Right forelimb (tissue), 1 donor: ENCODE measurements at regions not wholly inside any gene's neighbourhood (a gene's known extent, or its start where the extent isn't known, plus 50 kb on each side); places are given as distances from the start of the nearest gene placed in this dataset.
"Not testable (repeated sequence)": the region's sequence is repeated elsewhere in the genome, so short reads cannot be mapped to it uniquely, and the experiment has no call there.

Experiments used
- DNase-seq: peaks from one replicate; pipeline ENCODE4 v3.0.0-alpha.2; 2018

DNA sequence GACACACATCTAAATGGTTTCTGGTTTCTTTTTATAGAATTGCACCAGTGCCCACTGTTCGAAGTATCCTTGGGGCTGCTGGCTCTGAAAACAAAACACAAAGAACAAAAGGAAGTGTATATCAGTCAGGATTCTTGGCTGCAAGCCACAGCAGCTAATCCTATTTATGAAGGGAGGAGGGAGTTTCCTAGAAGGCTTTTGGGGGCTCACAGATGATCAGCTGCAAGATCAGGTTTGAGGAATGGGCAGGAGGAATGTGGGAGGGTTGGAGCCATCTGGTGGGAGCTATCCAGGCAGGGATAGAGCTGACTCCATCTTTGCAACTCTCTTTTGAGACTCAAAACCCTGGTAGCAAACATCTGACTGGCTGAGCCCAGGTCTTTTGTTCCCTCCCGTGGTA, 118.3 kb upstream of the EEF2KMT start:
- no peak for DNase-seq

DNA sequence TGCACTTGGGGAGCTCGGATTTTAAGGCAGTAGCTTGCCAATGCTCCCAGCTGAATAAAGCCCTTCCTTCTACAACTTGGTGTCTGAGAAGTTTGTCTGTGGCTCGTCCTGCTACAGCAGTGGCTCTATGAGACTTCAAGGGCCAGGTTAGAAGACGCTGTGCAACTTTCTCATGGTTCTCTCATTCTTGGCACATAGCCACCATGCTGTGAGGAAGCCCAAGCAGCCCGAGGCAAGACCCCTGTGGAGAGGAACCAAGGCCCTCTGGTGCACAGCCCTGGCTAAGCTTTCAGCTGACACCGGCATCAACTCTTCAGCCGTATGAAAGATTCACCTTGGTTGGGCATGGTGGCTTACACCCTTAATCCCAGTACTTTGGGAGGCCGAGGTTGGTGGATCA, 116.9 kb upstream of the EEF2KMT start:
- no peak for DNase-seq

DNA sequence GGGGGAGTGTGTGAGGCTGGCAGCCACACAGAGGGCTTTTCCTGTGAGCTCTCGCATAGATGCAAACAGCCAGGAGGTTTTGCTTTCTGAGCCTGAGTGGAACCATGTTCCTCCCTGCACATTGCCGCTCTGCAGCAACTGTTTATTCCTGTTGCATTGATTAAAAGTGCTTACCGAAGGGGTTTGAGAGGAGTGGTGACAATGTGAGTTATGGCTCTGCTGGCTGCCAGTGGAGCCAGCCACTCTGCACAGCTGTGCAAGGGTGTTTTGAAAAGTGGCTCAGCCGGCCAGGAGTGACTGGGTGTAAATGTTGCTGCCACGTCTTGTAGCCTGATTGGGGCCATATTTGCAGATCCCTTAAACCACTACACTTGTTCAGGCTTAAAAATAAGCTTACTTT, 114.9 kb upstream of the EEF2KMT start:
- DNase-seq = not testable (repeated sequence)

DNA sequence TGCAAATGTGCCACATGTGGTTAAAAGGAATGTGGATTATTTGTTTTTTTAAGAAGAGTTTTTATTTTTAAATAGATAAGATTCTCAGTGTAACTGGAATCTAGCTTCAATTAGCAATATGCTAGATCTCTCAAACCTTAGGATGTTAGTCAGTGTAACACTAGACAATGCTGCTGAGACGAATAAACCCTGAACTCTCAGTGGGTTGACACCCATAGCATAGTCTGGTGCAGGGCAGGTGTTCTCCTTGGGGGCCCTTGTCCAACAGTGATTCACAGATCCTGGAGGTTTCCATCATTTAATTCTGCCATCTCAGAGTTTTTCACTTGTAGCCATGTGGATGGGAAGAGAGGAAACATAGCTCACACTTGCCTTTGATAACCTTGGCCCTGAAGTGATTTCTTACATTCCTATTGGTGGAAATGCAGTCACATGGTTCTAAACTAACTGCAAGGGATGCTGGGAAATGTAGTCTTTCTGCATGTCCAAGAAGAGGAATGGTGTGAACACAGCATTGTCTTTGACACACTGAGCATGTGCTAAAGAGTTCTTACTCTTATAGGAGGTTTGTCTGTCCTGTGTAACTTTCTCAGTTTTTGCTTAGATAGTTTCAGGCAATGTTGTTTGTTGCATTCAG, 110.4 kb upstream of the EEF2KMT start:
- not testable (repeated sequence) for DNase-seq

DNA sequence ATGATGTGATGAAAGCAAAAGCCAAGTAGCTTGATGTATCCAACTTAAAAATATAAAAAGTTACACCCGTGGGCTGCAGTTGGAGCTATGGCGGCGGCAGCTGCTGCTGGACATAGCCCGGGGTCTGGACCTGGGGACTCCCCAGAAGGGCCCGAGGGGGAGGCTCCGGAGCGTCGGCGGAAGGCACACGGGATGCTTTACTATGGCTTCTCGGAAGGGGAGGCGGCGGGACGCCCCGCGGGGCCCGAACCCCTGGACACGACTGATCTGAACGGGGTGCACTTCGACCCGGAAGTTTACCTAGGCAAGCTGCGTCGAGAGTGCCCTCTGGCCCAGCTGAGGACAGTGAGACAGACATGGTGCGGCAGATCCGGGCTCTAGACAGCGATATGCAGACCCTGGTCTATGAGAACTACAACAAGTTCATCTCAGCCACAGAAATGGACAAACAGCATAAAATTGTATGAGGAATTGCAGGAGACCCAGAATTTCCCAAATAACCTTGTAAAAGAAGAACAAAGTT, 109.5 kb upstream of the EEF2KMT start:
- DNase-seq = no peak

DNA sequence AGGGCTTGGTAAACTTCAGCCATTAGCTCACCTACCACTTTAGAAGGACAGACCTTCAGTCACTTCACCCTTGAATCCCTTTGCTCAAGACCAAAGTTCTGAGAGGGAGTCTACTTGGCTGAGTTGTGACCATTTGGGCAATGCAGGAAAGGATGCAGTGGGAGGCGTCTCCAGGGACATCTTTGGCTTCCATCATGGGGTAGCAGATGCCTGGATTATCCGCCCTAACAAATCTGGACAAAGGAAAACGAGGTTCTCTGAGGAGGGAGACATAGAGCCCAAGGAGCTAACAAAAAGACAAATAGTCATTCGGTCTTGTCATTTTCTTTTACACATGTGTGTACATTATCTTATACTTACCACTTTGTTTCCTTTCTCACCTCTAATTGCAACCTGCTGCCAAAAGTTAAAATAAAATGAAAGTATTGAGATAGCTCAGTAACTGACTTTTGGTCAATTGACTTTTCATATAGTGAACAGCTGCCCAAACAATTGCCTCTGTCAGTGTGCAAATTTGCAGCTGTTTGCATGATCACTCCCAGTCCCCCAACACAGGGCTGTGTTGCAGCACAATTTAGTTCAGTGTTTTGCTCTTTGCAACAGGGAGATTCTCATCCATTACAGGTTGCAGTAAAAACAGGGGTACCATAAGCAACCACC, 108.9 kb upstream of the EEF2KMT start:
- no peak for DNase-seq

DNA sequence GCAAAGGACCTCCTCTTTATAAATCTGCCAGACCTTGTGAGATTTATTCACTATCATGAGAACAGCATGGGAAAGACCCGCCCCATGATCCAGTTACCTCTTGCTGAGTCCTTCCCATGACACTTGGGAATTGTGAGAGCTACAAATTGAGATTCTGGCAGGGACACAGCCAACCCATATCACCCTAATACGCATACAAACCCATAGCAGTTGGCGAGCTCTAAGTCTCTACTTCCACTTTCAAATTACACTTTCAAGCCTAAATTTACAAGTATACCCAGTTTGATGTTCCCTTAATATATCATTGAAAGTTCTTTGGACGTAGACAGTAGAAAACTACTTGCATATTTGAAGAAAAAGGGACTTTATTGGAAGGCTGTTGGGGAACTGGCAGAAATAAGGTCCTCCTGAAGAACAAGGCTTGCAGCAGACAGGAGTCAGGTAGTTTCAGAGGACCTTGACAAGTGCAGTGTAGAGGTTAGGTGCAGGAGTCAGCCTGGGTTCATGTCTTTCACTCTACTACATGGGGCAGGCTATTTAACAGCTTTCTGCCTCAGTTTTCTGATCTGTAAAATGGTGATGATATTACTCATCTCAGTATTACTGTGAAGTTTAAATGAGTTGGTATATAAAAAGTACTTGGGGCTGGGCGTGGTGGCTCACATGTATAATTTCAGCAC, 107.9 kb upstream of the EEF2KMT start:
- no peak for DNase-seq

DNA sequence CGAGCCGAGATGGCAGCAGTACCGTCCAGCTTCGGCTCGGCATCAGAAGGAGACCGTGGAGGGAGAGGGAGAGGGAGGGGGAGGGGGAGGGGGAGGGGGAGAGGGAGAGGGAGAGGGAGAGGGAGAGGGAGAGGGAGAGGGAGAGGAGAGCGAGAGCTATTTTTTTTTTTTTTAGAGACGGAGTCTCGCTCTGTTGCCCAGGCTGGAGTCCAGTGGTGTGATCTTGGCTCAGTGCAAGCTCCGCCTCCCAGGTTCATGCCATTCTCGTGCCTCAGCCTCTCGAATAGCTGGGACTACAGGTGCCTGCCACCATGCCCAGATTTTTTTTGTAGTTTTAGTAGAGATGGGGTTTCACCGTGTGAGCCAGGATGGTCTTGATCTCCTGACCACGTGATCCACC, 106.1 kb upstream of the EEF2KMT start:
- DNase-seq = not testable (repeated sequence)

DNA sequence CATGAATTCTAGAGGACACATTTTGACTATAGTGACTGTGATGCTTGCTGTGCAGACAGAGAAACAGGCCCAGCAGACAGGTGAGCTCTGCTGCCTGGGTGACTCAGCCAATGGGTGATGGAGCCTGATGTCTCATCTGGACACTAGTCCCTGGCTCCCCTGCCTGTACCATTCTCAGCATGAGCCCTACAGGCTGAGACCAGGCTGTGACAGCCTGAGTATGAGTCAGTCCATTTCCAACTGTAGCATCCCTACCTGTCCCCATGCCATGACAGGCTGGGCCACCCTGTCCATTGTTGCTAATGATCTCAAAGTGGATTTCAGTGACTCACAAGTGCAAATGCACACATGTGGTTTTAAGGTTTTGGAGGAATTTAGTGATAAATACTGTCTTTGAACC, 102.5 kb upstream of the EEF2KMT start:
- DNase-seq = no peak

DNA sequence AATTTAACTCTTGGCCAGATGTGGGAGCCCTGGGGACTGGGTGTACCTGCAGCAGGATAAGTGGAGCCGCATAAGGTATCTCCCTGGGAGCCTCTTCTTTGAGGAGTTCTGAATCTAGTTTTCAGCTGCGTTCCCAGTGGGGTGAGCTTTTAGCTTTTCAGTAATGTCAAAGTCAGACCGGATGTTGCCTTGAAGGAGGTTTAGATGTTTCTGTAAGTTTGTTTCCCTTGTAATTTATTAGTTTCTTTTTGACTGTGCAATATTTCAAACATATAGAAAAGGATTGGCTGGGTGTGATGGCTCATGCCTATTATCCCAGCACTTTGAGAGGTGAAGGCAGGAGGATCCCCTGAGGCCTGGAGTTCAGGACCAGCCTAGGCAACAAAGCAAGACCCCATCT, 98.6 kb upstream of the EEF2KMT start:
- no peak for DNase-seq

DNA sequence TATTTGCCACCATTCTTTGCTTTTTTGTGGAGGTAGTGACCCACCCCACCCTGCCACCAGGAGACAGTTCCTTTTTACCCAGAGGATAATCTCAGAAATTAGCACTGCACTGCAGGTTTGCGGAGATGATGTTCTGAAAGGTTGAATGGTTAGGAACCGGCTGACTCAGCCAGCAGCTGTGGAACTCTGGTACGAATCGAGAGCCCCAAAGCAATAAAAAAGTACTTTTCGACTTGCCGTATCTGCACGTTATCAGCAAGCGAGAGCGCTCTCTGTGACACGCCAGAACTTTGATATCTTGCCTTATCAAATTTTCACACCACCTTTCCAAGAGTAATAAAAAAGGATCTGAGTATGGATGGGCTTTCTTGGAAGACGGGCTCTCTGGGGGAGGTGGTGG, 96.3 kb upstream of the EEF2KMT start:
- DNase-seq = no peak

DNA sequence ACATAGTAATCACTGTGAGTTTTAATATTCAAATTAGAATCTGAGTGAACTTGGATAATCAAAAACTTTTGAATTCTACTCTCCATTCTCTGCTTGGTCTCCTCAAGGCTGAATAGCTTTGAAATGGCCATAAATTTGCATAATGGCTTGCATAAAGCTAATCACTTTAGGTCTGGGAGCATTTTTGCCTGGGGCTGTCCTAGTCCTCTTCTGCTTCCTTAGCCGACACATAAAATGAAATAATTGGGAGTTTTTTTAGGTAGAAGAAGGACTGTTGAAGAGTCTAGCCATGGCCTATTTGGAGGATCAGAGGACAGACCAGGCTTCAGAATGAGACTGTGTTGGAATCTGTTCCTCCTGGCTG, 91.4 kb upstream of the EEF2KMT start:
- DNase-seq = no peak

DNA sequence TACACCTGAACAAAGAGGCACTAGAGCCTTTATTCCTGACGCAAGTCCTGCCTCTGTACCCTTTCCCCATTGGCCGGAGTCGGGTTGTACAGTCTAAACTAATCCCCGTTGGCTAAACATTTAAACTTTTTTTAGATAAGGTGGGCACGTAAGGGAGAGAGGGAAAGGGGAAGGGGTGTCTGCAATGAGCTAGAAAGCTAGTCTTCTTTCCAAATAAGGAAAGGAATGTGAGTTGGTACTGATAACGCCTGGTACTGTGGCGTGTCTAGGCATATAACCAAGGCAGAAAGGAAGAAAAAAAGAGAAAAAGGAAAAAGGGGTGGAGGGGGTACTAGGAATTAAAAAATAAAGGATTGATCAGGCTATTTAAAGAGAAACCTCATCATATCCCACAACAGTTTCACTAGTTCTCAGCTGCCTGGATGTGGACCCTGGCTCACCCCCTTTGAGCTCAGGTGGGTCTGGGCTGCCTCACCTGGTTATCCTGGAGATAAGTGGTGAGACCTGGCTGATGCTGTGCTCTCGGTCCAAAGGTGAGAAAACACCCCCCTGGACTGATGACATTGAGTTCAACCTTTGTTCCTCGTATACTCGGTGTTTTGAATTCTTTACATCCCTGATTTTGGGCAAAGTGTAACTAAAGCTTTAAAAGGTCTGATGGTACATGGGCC, 90.9 kb upstream of the EEF2KMT start:
- no peak for DNase-seq

DNA sequence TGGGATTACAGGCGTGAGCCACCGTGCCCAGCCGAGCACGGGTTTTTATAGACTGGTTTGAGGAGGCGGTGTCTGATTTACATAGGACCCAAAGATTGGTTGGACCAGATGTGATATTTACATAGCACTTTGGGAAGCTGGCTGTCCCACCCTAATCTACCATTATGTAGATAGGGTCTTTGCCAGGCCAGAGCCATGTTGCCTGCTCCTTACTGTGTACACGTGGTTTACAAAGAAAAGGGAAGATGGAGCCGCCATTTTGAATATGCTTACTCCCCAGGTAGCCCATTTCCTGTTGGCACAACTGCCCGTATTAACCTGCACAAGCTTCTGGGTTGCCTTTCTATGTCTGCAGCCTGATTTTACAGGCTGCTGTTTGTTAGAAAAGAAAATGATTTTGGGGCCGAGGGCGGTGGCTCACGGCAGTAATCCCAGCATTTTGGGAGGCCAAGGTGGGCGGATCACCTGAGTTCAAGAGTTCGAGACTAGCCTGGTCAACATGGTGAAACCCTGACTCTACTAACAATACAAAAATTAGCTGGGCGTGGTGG, 89.9 kb upstream of the EEF2KMT start:
- no peak for DNase-seq

DNA sequence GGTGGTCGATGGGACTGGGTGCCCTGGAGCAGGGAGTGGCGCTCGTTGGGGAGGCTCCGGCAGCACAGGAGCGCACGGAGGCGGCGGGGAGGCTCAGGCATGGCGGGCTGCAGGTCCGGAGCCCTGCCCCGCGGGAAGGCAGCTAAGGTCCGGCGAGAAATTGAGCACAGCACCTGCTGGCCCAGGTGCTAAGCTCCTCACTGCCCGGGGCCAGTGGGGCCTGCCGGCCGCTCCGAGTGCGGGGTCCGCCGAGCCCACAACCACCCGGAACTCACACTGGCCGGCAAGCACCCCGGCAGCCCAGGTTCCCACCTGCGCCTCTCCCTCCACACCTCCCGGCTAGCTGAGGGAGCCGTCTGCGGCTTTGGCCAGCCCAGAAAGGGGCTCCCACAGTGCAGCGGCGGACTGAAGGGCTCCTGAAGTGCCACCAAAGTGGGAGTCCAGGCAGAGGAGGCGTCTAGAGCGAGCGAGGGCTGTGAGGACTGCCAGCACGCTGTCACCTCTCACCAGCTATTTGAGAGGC, 88.8 kb upstream of the EEF2KMT start:
- DNase-seq = no peak

DNA sequence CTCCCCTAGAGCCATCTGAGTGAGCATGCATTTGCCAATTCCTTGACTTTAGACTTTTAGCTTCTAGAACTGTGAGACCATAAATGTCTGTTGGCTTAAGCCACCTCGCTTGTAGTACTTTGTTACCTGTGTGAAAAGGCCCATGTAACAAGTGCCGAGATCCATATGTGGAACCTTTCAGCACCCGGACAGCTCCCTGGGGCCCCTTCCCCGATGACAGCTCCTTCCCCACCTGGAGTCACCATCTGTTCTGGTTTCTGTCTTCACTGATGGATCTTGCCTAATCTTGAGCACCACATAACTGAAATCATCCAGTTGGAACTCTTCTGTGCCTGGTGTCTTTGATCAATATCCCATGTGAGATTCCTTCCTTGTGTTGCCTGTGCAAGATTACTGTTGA, 78.9 kb upstream of the EEF2KMT start:
- no peak for DNase-seq

DNA sequence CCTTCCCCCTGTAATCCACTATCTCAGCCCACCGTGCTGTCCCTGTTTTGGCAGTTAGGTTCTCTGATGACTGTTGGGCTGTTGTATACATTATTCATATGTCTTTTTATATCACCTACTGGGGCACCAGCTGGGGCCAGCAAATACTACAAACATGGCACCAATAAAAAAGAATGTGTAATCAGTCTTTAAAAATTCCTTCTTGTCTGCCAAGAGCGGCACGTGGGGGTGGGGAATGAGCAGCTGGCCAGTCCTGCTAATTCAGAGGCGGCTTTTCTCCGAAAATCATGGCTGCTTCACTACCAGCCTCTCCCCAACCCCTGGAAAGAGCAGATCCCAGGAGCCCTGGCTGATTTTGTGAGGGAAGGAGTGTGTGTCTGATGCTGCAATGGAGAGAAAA, 77.7 kb upstream of the EEF2KMT start:
- DNase-seq = peak; percentile 45

DNA sequence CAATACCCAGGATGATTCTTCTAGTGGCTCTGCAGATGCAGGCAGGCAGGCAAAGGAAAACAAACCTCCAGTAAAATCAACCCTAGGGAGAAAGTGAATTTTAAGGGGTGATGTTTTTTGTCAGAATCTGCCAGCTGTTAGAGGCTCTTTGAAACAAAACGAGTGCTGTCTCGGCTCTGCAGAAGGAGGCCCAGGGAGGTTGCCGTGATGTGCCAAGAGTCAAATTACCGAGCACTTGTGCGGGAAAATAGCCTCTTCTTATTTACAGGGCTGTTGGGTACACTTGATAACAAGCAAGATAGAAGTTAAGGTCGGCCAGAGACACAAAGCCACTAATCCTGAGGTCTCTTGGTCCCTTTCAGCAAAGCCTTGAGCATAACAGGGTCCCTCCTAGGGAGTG, 68.9 kb upstream of the EEF2KMT start:
- DNase-seq = no peak

DNA sequence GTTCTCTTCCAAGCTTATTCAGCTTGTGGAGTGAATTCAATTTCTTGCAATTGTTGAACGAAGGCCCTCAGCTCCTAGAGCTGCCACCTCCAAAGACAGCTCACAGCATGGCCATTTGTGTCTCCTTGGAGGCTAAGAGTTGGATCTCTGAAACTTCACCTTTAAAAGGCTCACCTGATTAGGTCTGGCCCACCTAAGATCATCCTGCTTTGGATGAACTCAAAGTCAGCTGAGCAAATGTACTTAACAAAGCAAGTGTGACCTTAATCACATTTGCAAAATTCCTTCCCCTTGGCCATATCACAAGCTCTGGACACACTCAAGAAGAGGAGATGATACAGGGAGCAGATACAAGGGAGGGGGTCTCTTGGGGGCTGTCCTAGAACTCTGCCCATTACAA, 67.8 kb upstream of the EEF2KMT start:
- DNase-seq = not testable (repeated sequence)

DNA sequence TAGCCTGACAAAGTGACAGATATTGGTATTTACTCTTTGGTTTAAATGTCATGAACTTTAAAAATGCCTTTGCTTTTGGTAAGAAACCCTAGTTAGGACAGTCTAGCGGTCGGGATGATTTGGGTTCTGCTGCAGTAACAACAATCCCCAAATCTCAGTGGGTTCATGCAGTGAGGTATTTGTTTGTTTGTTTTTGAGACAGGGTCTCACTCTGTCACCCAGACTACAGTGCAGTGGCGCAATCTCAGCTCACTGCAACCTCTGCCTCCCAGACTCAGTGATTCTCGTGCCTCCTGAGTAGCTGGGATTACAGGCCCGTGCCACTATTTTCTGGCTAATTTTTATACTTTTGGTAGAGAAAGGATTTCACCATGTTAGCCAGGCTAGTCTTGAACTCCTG, 65.2 kb upstream of the EEF2KMT start:
- DNase-seq = not testable (repeated sequence)

DNA sequence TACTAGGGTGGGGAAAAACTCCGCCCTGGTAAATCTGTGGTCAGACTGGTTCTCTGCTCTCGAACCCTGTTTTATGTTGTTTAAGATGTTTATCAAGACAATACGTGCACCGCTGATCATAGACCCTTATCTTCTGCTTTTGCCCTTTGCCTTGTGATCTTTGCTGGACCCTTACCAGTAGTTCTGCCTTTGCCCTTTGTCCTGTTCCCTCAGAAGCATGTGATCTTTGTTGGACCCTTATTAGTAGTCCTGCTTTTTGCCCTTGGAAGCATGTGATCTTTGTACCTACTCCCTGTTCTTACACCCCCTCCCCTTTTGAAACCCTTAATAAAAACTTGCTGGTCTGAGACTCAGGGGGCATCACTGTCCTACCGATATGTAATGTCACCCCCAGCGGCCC, 64.3 kb upstream of the EEF2KMT start:
- not testable (repeated sequence) for DNase-seq

DNA sequence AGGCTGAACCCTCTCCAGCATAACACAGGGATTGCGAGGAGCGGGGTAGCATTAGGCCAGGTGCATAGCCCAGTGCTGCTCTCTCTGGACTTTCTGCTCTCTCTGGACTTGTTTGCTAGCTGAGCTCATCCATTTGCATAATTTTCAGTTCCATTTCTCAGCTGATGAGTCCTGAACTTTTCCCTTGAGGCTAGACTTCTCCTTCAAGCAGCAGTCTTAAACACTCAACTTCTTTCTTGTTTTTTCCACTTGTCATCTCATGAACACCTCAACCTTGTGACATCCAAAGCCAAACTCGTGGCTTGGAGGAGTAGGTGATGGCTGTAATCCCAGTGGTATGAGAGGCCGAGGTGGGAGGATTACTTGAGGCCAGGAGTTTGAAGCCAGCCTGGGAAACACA, 62.4 kb upstream of the EEF2KMT start:
- not testable (repeated sequence) for DNase-seq

DNA sequence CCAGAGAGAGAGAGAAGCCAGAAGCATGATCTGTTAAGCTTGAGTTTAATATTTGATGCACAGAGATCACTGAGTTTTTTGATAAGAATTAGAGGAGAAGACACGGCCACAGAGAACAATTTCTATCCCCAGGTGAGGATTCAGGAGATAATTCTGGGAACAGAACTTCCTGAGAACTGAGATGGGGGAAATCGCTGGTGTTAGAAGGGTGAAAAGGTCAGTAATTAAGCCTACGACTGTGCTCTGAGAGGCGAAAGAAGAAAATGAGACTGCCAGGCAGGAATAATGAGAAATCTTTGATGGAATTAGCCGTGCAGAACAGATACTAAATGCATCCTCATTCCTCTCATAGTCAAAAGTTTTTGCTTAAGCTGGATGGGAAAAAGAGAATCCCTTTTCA, 61.9 kb upstream of the EEF2KMT start:
- not testable (repeated sequence) for DNase-seq
